OCI-LY7 (cell line): ENCODE measurements at regions not wholly inside any gene's neighbourhood (a gene's known extent, or its start where the extent isn't known, plus 50 kb on each side); places are given as distances from the start of the nearest gene placed in this dataset.

Experiments
- BruUV-seq: library from RNA; stranded (reverse); fragments of 400-500 nt; replicated peaks from 2 replicates; lab custom pipeline; 2021; lab: Mats Ljungman, UMichigan
- CTCF ChIA-PET: fragments of 300-600 bp; sonication (Branson Sonifier 250); formaldehyde crosslinking; loops from one replicate; lab custom pipeline; 2022; ENCODE audit warnings: antibody characterized with exemption; ENCODE audit not compliant: unreplicated experiment; lab: Charles Lee
- POLR2A ChIA-PET: fragments of 300-600 bp; sonication (Branson Sonifier 250); formaldehyde crosslinking; loops from one replicate; lab custom pipeline; 2022; ENCODE audit warnings: antibody characterized with exemption; lab: Charles Lee
- DNase-seq: peaks from one replicate; pipeline ENCODE4 v3.0.0-alpha.2; 2015; ENCODE audit warnings: low spot score
- H2AFZ ChIP-seq: fragments of 200-600 bp; sonication (generic), shearing (Covaris generic); 2 replicates; pipeline ENCODE4 v1.6.1; 2014; ENCODE audit warnings: mild to moderate bottlenecking, antibody characterized with exemption, low read length, moderate library complexity
- H3K27ac ChIP-seq: fragments of 200-600 bp; sonication (generic); 2 replicates; pipeline ENCODE4 v1.5.1; 2014; ENCODE audit warnings: mixed run types, low read depth, mild to moderate bottlenecking, moderate library complexity, low read length, inconsistent platforms; ENCODE audit not compliant: poor library complexity, severe bottlenecking
- H3K36me3 ChIP-seq: fragments of 200-600 bp; sonication (generic); 2 replicates; pipeline ENCODE4 v1.6.1; 2014; ENCODE audit warnings: mild to moderate bottlenecking, antibody characterized with exemption, low read length, moderate library complexity, mixed read lengths; ENCODE audit not compliant: insufficient read depth
- H3K4me1 ChIP-seq: fragments of 200-600 bp; sonication (generic); 2 replicates; pipeline ENCODE4 v1.5.1; 2014; ENCODE audit warnings: mild to moderate bottlenecking, low read length; ENCODE audit not compliant: insufficient read depth, poor library complexity, severe bottlenecking
- H3K4me2 ChIP-seq: fragments of 200-600 bp; sonication (generic); 2 replicates; pipeline ENCODE4 v1.6.1; 2014; ENCODE audit warnings: mild to moderate bottlenecking, low read length
- H3K4me3 ChIP-seq: fragments of 200-600 bp; sonication (generic); 2 replicates; pipeline ENCODE4 v1.5.1; 2014; ENCODE audit warnings: mild to moderate bottlenecking, low read depth, low read length; ENCODE audit not compliant: poor library complexity, severe bottlenecking
- H3K79me2 ChIP-seq: fragments of 200-600 bp; sonication (generic); 2 replicates; pipeline ENCODE4 v1.6.1; 2016; ENCODE audit warnings: low read depth, mild to moderate bottlenecking, low read length, moderate library complexity, mixed read lengths; ENCODE audit not compliant: insufficient read depth
- H3K9me2 ChIP-seq: fragments of 200-600 bp; sonication (generic); 2 replicates; pipeline ENCODE4 v1.6.1; 2016; ENCODE audit warnings: mild to moderate bottlenecking, low read length, mixed read lengths; ENCODE audit not compliant: insufficient read depth
- H3K9me3 ChIP-seq: fragments of 200-600 bp; sonication (generic); 2 replicates; pipeline ENCODE4 v1.6.1; 2014; ENCODE audit warnings: mild to moderate bottlenecking, mixed run types, low read length, mixed read lengths
- H4K20me1 ChIP-seq: fragments of 200-600 bp; sonication (generic); 2 replicates; pipeline ENCODE4 v1.6.1; 2014; ENCODE audit warnings: mild to moderate bottlenecking, antibody characterized with exemption, low read length, moderate library complexity, mixed read lengths; ENCODE audit not compliant: insufficient read depth
- EZH2phosphoT487 ChIP-seq: fragments of 200-600 bp; sonication (generic); IDR thresholded peaks from 2 replicates; pipeline ENCODE4 v1.6.1; 2018; ENCODE audit warnings: low read depth, borderline replicate concordance, mild to moderate bottlenecking, mixed run types, antibody characterized with exemption, low read length, moderate library complexity, mixed read lengths
- intact Hi-C: fragments of 100-400 bp; cut with micrococcal nuclease; formaldehyde crosslinking; loops from one replicate; pipeline ENCODE4 v1.10.0; 2022; ENCODE audit not compliant: unreplicated experiment
- TF ChIP-seq, protein P1 (sequence below): fragments of 200-600 bp; sonication (generic); conservative IDR thresholded peaks from 2 replicates; pipeline ENCODE4 v1.5.1; 2014; ENCODE audit warnings: mild to moderate bottlenecking, antibody characterized with exemption, low read length, moderate library complexity, mixed read lengths

DNA sequence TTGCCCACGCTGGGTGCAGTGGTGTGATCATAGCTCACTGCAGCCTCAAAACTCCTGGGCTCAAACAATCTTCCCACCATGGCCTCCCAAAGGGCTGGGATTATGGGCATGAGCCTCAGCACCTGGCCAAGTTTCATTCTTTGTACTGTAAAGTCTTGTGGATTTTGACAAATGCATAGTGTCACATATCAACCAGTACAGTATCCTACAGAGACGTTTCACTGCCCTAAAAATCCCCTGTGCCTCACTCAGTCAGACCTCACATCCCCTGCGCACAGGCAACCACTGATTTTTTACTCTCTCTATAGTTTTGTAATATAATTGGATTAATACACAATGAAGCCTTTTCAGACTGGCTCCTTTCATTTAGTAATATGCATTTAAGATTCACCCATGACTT, 130.7 kb upstream of the UBE2E1 start:
- peaks cover 14% of the 10 kb centered on the region; the same call in 1 of the 2 replicates for H3K9me3 ChIP-seq
- ChIA-PET POLR2A (interaction anchor here (0.6 to 2.2 kb wide), 8 partner anchors 13 to 112 kb away, joined by 3 to 9 read pairs (median 3); no protein-coding TSS in a partner anchor), CTCF (no interaction called here)
- H3K4me2 ChIP-seq: no peak overlapping the region
- TF ChIP-seq, protein P1, sequence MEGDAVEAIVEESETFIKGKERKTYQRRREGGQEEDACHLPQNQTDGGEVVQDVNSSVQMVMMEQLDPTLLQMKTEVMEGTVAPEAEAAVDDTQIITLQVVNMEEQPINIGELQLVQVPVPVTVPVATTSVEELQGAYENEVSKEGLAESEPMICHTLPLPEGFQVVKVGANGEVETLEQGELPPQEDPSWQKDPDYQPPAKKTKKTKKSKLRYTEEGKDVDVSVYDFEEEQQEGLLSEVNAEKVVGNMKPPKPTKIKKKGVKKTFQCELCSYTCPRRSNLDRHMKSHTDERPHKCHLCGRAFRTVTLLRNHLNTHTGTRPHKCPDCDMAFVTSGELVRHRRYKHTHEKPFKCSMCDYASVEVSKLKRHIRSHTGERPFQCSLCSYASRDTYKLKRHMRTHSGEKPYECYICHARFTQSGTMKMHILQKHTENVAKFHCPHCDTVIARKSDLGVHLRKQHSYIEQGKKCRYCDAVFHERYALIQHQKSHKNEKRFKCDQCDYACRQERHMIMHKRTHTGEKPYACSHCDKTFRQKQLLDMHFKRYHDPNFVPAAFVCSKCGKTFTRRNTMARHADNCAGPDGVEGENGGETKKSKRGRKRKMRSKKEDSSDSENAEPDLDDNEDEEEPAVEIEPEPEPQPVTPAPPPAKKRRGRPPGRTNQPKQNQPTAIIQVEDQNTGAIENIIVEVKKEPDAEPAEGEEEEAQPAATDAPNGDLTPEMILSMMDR: no peak
- TF ChIP-seq EZH2phosphoT487: no peak
- H4K20me1 ChIP-seq: no peaks in the 10 kb centered on the region
- no peaks in the 10 kb centered on the region for H3K4me1 ChIP-seq
- H3K36me3 ChIP-seq: no peaks in the 10 kb centered on the region; the same call in 1 of the 2 replicates
- no peaks in the 10 kb centered on the region for H3K9me2 ChIP-seq
- H2AFZ ChIP-seq: no peak overlapping the region
- no TSS peak for BruUV-seq
- no peak overlapping the region for H3K4me3 ChIP-seq
- no peaks in the 10 kb centered on the region for H3K79me2 ChIP-seq
- intact Hi-C loops: no loop called here
- DNase-seq: no peak
- no peak overlapping the region for H3K27ac ChIP-seq

GRCh38 chr3:23676093-23676492, 129.7 kb upstream of the UBE2E1 start:
- no peak for DNase-seq
- H3K4me1 ChIP-seq: no peaks in the 10 kb centered on the region
- no peaks in the 10 kb centered on the region for H4K20me1 ChIP-seq
- H3K79me2 ChIP-seq: no peaks in the 10 kb centered on the region
- H3K27ac ChIP-seq: no peak overlapping the region
- H3K9me2 ChIP-seq: no peaks in the 10 kb centered on the region
- no peak overlapping the region for H3K4me3 ChIP-seq
- no TSS peak for BruUV-seq
- no peak overlapping the region for H3K4me2 ChIP-seq
- TF ChIP-seq EZH2phosphoT487: no peak
- TF ChIP-seq, protein P1: no peak
- peaks cover 19% of the 10 kb centered on the region; the same call in 1 of the 2 replicates for H3K9me3 ChIP-seq
- CTCF ChIA-PET: no interaction called here
- POLR2A ChIA-PET: interaction anchor here (0.5 to 2.0 kb wide), 5 partner anchors 12 to 87 kb away, joined by 3 to 7 read pairs (median 3); no protein-coding TSS in a partner anchor
- intact Hi-C loops: no loop called here
- no peak overlapping the region for H2AFZ ChIP-seq
- no peaks in the 10 kb centered on the region; the same call in 1 of the 2 replicates for H3K36me3 ChIP-seq

DNA sequence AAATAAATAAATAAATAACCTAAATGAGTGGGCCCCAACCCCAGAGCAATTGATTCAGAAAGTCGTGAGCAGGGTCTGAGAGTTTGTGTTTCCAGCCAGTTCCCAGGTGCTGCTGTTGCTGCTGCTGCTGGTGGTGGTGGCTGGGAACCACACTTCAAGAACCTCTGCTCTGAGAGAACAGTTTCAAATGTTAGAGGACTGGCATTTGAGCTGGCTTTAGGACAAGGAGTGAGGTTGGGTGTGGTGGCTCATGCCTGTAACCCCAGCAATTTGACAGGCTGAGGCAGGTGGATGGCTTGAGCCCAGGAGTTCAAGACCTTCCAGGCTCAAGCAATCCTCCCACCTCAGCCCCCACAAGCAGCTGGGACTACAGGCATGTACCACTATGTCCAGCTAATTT, 123.1 kb upstream of the UBE2E1 start:
- DNase-seq: no peak
- no peaks in the 10 kb centered on the region for H3K4me1 ChIP-seq
- CTCF ChIA-PET: no interaction called here
- H3K4me2 ChIP-seq: no peak overlapping the region
- H3K27ac ChIP-seq: no peak overlapping the region
- intact Hi-C loops: no loop called here
- BruUV-seq: no TSS peak
- H3K9me3 ChIP-seq: peaks cover 19% of the 10 kb centered on the region; the same call in 1 of the 2 replicates
- H2AFZ ChIP-seq: no peak overlapping the region
- POLR2A ChIA-PET: interaction anchor here (0.5 to 1.5 kb wide), 3 partner anchors 9 to 25 kb away, joined by 3 to 5 read pairs (median 3); no protein-coding TSS in a partner anchor
- TF ChIP-seq, protein P1: no peak
- TF ChIP-seq EZH2phosphoT487: no peak
- no peaks in the 10 kb centered on the region for H3K9me2 ChIP-seq
- H4K20me1 ChIP-seq: no peaks in the 10 kb centered on the region
- H3K36me3 ChIP-seq: no peaks in the 10 kb centered on the region; the same call in 1 of the 2 replicates
- H3K79me2 ChIP-seq: no peaks in the 10 kb centered on the region
- H3K4me3 ChIP-seq: no peak overlapping the region
